K562 (cell line): ENCODE measurements at regions not wholly inside any gene's neighbourhood (a gene's known extent, or its start where the extent isn't known, plus 50 kb on each side); places are given as distances from the start of the nearest gene placed in this dataset.

Experiments used
- ATAC-seq: fragments of 200-7000 bp; cut with Tn5 transposase; 3 replicates; pipeline ENCODE4 v1.9.1; 2020; ENCODE audit warnings: moderate library complexity
- BruUV-seq: library from RNA; stranded (reverse); fragments of 400-500 nt; replicated peaks from 2 replicates; lab custom pipeline; 2021; lab: Mats Ljungman, UMichigan
- CTCF ChIA-PET: fragments of 300-600 bp; formaldehyde crosslinking; extraction: SDS; loops from one replicate; lab custom pipeline; 2021; ENCODE audit warnings: low intra/inter-chr PET ratio; lab: Yijun Ruan, JAX
- POLR2A ChIA-PET: fragments of 300-600, 350-650 bp; sonication (Branson Sonifier 250); formaldehyde crosslinking; extraction: SDS; loops from one replicate; lab custom pipeline; 2021; ENCODE audit warnings: antibody characterized with exemption, inconsistent platforms; lab: Yijun Ruan, JAX
- DNase-seq, 4 experiments: peaks; one replicate each; pipeline versions ENCODE4 v3.0.0 to v3.0.0-alpha.2; 2011 to 2018; ENCODE audit warnings: low spot score in 3 of 4, mixed read lengths in 3 of 4; ENCODE audit errors: extremely low read depth in 1 of 4
- FAIRE-seq: peaks from 2 replicates; lab custom pipeline; 2011; peaks lifted over from hg19 to GRCh38; lab: Jason Lieb, UNC
- H2AFZ ChIP-seq: 2 replicates; pipeline ENCODE4 v1.6.0; 2011; ENCODE audit warnings: low read depth, low read length, control low read depth, inconsistent platforms
- H3K27ac ChIP-seq: fragments of 200-600 bp; 3 replicates; pipeline ENCODE4 v1.8.0; 2011; ENCODE audit warnings: low read depth, mild to moderate bottlenecking, control low read depth, inconsistent platforms, low read length, moderate library complexity, mixed read lengths; ENCODE audit errors: extremely low read depth
- H3K27me3 ChIP-seq, 2 experiments: fragments of 300-600 bp in 1 of 2; 2 replicates in 1 of 2; 3 replicates in 1 of 2; pipeline versions ENCODE4 v1.6.0 to v1.8.0; 2011; ENCODE audit warnings: inconsistent platforms in 2 of 2, low read length in 2 of 2, mild to moderate bottlenecking in 1 of 2, mixed read lengths in 1 of 2, moderate library complexity in 1 of 2; ENCODE audit not compliant: control insufficient read depth in 2 of 2, insufficient read depth in 2 of 2
- H3K36me3 ChIP-seq: fragments of 300-600 bp; 3 replicates; pipeline ENCODE4 v1.8.0; 2011; ENCODE audit warnings: mild to moderate bottlenecking, low read length, inconsistent platforms; ENCODE audit not compliant: control insufficient read depth, insufficient read depth
- H3K4me1 ChIP-seq, 2 experiments: fragments of 200-600 bp in 1 of 2; replicated peaks in 1 of 2; 2 replicates in 1 of 2; 3 replicates in 1 of 2; pipeline versions ENCODE4 v1.5.1 to v1.8.0; 2011; ENCODE audit warnings: inconsistent platforms in 2 of 2, low read length in 2 of 2, mild to moderate bottlenecking in 1 of 2, mixed read lengths in 1 of 2, moderate library complexity in 1 of 2; ENCODE audit not compliant: control insufficient read depth in 2 of 2, insufficient read depth in 2 of 2
- H3K4me2 ChIP-seq: 2 replicates; pipeline ENCODE4 v1.6.1; 2011; ENCODE audit warnings: low read length, control low read depth, inconsistent platforms, mixed read lengths; ENCODE audit not compliant: insufficient read depth
- H3K4me3 ChIP-seq: fragments of 200-600 bp; sonication (generic), shearing (Covaris generic); 2 replicates; pipeline ENCODE4 v1.5.1; 2016; ENCODE audit warnings: control low read depth, inconsistent platforms
- H3K79me2 ChIP-seq: fragments of 200-600 bp; 3 replicates; pipeline ENCODE4 v1.8.0; 2011; ENCODE audit warnings: low read length, inconsistent platforms; ENCODE audit not compliant: control insufficient read depth, insufficient read depth
- H3K9ac ChIP-seq, 2 experiments: 2 replicates each; pipeline versions ENCODE4 v1.6.0 to v1.6.1; 2011; ENCODE audit warnings: low read depth in 2 of 2, low read length in 2 of 2, control low read depth in 1 of 2, inconsistent platforms in 1 of 2, mild to moderate bottlenecking in 1 of 2, mixed read lengths in 1 of 2; ENCODE audit not compliant: insufficient read depth in 1 of 2
- H3K9me1 ChIP-seq: one replicate; pipeline ENCODE4 v1.6.0; 2011; ENCODE audit warnings: inconsistent platforms, mild to moderate bottlenecking, low read length, moderate library complexity; ENCODE audit not compliant: control insufficient read depth, insufficient read depth
- H3K9me3 ChIP-seq: replicated peaks from 2 replicates; pipeline ENCODE4 v1.5.1; 2011; ENCODE audit warnings: low read depth, low read length, inconsistent platforms; ENCODE audit not compliant: control insufficient read depth, insufficient read depth
- H4K20me1 ChIP-seq: replicated peaks from 2 replicates; pipeline ENCODE4 v1.6.1; 2011; ENCODE audit warnings: low read length, inconsistent platforms, mixed read lengths; ENCODE audit not compliant: control insufficient read depth, insufficient read depth
- CEBPG ChIP-seq, 3 experiments: fragments of 200-800 bp in 1 of 3; sonication (Bioruptor generic) in 1 of 3; sonication (generic) in 1 of 3; formaldehyde crosslinking in 1 of 3; IDR thresholded peaks in 2 of 3; conservative IDR thresholded peaks in 1 of 3; 2 replicates each; pipeline versions ENCODE4 v1.6.1 to v1.8.0; 2016 to 2022; ENCODE audit warnings: missing compliant biosample characterization in 2 of 3, missing genetic modification characterization in 2 of 3, mild to moderate bottlenecking in 1 of 3, missing genetic modification reagents in 1 of 3
- CLOCK ChIP-seq: fragments of 250-450 bp; sonication (Bioruptor Pico); IDR thresholded peaks from 2 replicates; pipeline ENCODE4 v1.4.0; 2020; ENCODE audit warnings: mild to moderate bottlenecking, moderate library complexity, borderline replicate concordance
- GTF2E2 ChIP-seq: fragments of 200-800 bp; sonication (Bioruptor generic); IDR thresholded peaks from 2 replicates; pipeline ENCODE4 v1.6.1; 2016; ENCODE audit warnings: missing genetic modification characterization, missing compliant biosample characterization
- HSF4 ChIP-seq: fragments of 250-450 bp; sonication (Bioruptor Pico); IDR thresholded peaks from 2 replicates; pipeline ENCODE4 v2.1.2; 2022; ENCODE audit warnings: mild to moderate bottlenecking, moderate library complexity, borderline replicate concordance
- PCBP2 ChIP-seq: fragments of 200-400 bp; formaldehyde crosslinking; IDR thresholded peaks from 2 replicates; pipeline ENCODE4 v1.6.1; 2018; ENCODE audit warnings: low read length, low read depth, mild to moderate bottlenecking, moderate library complexity; ENCODE audit not compliant: poor library complexity, severe bottlenecking
- PHTF2 ChIP-seq: fragments of 250-450 bp; sonication (Bioruptor Pico); IDR thresholded peaks from 2 replicates; pipeline ENCODE4 v1.5.0; 2021; ENCODE audit warnings: mild to moderate bottlenecking
- PPARD ChIP-seq: fragments of 250-450 bp; sonication (Bioruptor Pico); IDR thresholded peaks from 2 replicates; pipeline ENCODE4 v1.8.0; 2022; ENCODE audit warnings: inconsistent platforms, mild to moderate bottlenecking, moderate library complexity
- SRF ChIP-seq, 2 experiments: fragments of 250-450, 450-650 bp in 1 of 2; sonication (Bioruptor Pico) in 1 of 2; sonication (generic) in 1 of 2; formaldehyde crosslinking; IDR thresholded peaks; 2 replicates each; pipeline versions ENCODE4 v1.5.0 to v1.5.1; 2020 to 2022; ENCODE audit warnings: mild to moderate bottlenecking in 1 of 2, missing genetic modification reagents in 1 of 2
- USF2 ChIP-seq: sonication (generic); formaldehyde crosslinking; IDR thresholded peaks from 2 replicates; pipeline ENCODE4 v1.5.0; 2020; ENCODE audit warnings: missing genetic modification reagents
- ZNF696 ChIP-seq: fragments of 250-450 bp; sonication (Bioruptor Pico); conservative IDR thresholded peaks from 2 replicates; pipeline ENCODE4 v1.4.0; 2020; ENCODE audit warnings: mild to moderate bottlenecking, moderate library complexity
- WGBS: fragments of 100-300 bp; shearing (Covaris generic); methylation state at CpG from one replicate; pipeline ENCODE4 v1.1.6; 2016; ENCODE audit warnings: low coverage, mixed read lengths; ENCODE audit not compliant: insufficient coverage; ENCODE audit errors: missing lambda C conversion rate; 5-methylcytosine and 5-hydroxymethylcytosine counted together
- in situ Hi-C: fragments of 300-500 bp; cut with MboI; formaldehyde crosslinking; loops from 4 replicates; pipeline ENCODE4 v1.15.0; 2018; ENCODE audit warnings: inconsistent platforms, mixed read lengths
- intact Hi-C: fragments of 100-400 bp; cut with micrococcal nuclease; formaldehyde crosslinking; loops from 2 replicates; pipeline ENCODE4 v1.14.2; 2022

GRCh38 chr2:145935016-145935415, 1415.1 kb upstream of the ZEB2 start:
- TF ChIP-seq PHTF2 (CRISPR knock-in tag) (no peak), CEBPG (CRISPR knock-in tag; IDR thresholded peaks at IDR 0.05) (no peak), CEBPG (tag; conservative IDR thresholded peaks at IDR 0.05 in 1 of 2, IDR thresholded peaks at IDR 0.05 in 1 of 2) (no peak), GTF2E2 (tag) (no peak), PCBP2 (no peak), USF2 (CRISPR knock-in tag) (no peak), ZNF696 (CRISPR knock-in tag) (no peak), PPARD (CRISPR knock-in tag) (no peak), HSF4 (no peak), SRF (CRISPR knock-in tag; IDR thresholded peaks at IDR 0.05) (no peak), CLOCK (no peak)
- Histone ChIP-seq H3K27ac (no peak overlapping the region), H3K36me3 (no peaks in the 10 kb centered on the region), H3K4me2 (no peak overlapping the region), H3K4me3 (no peak overlapping the region), H3K9me3 (no peaks in the 10 kb centered on the region), H2AFZ (no peak overlapping the region), H4K20me1 (no peaks in the 10 kb centered on the region), H3K79me2 (no peaks in the 10 kb centered on the region), H3K9ac (no peak overlapping the region), H3K4me1 (no peaks in the 10 kb centered on the region), H3K27me3 (no peaks in the 10 kb centered on the region), H3K9me1 (no peaks in the 10 kb centered on the region)
- 38% methylated on average over 4 of the region's 4 CpGs for WGBS
- BruUV-seq = no TSS peak
- in situ Hi-C loops = no loop called here
- ChIA-PET POLR2A (no interaction called here), CTCF (interaction anchor here (0.6 kb wide), 1 partner anchor 542 kb away, joined by 3 read pairs; no protein-coding TSS in a partner anchor)
- no peak for DNase-seq
- ATAC-seq = no peak
- FAIRE-seq = no peak
- intact Hi-C loops = no loop called here
